OCI-LY1 (cell line): ENCODE measurements at regions not wholly inside any gene's neighbourhood (a gene's known extent, or its start where the extent isn't known, plus 50 kb on each side); places are given as distances from the start of the nearest gene placed in this dataset.

Source experiments
- EZH2 ChIP-seq: fragments of 200-600 bp; sonication (generic), shearing (Covaris generic); IDR thresholded peaks from 2 replicates; pipeline ENCODE4 v1.8.0; 2017; ENCODE audit warnings: borderline replicate concordance, mixed run types, mild to moderate bottlenecking, antibody characterized with exemption, low read length, moderate library complexity, mixed read lengths
- TF ChIP-seq, protein P1 (sequence below): fragments of 200-600 bp; sonication (generic), shearing (Covaris generic); IDR thresholded peaks from 2 replicates; pipeline ENCODE4 v1.5.1; 2017; ENCODE audit warnings: mild to moderate bottlenecking, antibody characterized with exemption, low read length, moderate library complexity, mixed read lengths

GRCh38 chr1:13929313-13929712, 229.3 kb downstream of the PRDM2 start:
- TF ChIP-seq, protein P1, sequence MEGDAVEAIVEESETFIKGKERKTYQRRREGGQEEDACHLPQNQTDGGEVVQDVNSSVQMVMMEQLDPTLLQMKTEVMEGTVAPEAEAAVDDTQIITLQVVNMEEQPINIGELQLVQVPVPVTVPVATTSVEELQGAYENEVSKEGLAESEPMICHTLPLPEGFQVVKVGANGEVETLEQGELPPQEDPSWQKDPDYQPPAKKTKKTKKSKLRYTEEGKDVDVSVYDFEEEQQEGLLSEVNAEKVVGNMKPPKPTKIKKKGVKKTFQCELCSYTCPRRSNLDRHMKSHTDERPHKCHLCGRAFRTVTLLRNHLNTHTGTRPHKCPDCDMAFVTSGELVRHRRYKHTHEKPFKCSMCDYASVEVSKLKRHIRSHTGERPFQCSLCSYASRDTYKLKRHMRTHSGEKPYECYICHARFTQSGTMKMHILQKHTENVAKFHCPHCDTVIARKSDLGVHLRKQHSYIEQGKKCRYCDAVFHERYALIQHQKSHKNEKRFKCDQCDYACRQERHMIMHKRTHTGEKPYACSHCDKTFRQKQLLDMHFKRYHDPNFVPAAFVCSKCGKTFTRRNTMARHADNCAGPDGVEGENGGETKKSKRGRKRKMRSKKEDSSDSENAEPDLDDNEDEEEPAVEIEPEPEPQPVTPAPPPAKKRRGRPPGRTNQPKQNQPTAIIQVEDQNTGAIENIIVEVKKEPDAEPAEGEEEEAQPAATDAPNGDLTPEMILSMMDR: no peak
- TF ChIP-seq EZH2: no peak
